Brain microvascular endothelial cell (primary cell): ENCODE measurements at regions not wholly inside any gene's neighbourhood (a gene's known extent, or its start where the extent isn't known, plus 50 kb on each side); places are given as distances from the start of the nearest gene placed in this dataset.

Experiments
- DNase-seq: peaks from one replicate; pipeline ENCODE4 v3.0.0-alpha.2; 2020
- H3K27ac ChIP-seq: fragments of 250-450 bp; sonication (Bioruptor Pico); 2 replicates; pipeline ENCODE4 v1.5.1; 2020; ENCODE audit warnings: mild to moderate bottlenecking, moderate library complexity
- H3K27me3 ChIP-seq: fragments of 250-450 bp; sonication (Bioruptor Pico); replicated peaks from 2 replicates; pipeline ENCODE4 v1.5.1; 2020; ENCODE audit warnings: mild to moderate bottlenecking
- H3K36me3 ChIP-seq: fragments of 250-450 bp; sonication (Bioruptor Pico); replicated peaks from 2 replicates; pipeline ENCODE4 v1.5.1; 2020; ENCODE audit warnings: mild to moderate bottlenecking
- H3K4me3 ChIP-seq: 2 replicates; pipeline ENCODE4 v1.5.1; 2011; ENCODE audit warnings: low read depth, mild to moderate bottlenecking, control low read depth, low read length, moderate library complexity
- in situ Hi-C: cut with HindIII; loops from 2 replicates; pipeline ENCODE4 v1.10.0; 2017; ENCODE audit warnings: low sequenced_read_pairs, low pct_ligation_motif_present
- TF ChIP-seq, protein P1 (sequence below): IDR thresholded peaks from 2 replicates; pipeline ENCODE4 v1.5.1; 2011; ENCODE audit warnings: low read depth, mild to moderate bottlenecking, moderate library complexity, low read length, control low read depth, inconsistent platforms; ENCODE audit errors: missing control alignments

DNA sequence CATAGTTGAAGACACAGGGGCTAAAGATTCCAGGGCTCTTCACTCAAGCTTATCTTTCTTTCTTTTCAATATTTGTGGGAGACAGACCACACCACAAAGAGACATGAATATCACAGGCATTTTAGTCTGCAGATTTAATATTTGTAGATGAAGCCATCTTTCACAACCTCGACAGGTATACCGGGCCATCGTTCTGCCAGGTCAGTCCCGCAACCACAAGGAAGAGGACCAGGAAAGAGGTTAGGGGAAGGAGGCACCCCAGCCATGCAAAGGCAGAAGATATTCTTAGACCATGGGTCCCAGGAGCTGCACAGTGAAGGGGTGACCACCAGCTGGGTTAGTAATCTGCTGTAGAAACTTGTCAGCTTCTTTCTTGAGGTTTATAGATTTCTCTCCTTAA is 66.8 kb upstream of the UCN3 start:
- no peak for DNase-seq
- TF ChIP-seq, protein P1, sequence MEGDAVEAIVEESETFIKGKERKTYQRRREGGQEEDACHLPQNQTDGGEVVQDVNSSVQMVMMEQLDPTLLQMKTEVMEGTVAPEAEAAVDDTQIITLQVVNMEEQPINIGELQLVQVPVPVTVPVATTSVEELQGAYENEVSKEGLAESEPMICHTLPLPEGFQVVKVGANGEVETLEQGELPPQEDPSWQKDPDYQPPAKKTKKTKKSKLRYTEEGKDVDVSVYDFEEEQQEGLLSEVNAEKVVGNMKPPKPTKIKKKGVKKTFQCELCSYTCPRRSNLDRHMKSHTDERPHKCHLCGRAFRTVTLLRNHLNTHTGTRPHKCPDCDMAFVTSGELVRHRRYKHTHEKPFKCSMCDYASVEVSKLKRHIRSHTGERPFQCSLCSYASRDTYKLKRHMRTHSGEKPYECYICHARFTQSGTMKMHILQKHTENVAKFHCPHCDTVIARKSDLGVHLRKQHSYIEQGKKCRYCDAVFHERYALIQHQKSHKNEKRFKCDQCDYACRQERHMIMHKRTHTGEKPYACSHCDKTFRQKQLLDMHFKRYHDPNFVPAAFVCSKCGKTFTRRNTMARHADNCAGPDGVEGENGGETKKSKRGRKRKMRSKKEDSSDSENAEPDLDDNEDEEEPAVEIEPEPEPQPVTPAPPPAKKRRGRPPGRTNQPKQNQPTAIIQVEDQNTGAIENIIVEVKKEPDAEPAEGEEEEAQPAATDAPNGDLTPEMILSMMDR: no peak
- in situ Hi-C loops: no loop called here
- H3K36me3 ChIP-seq: no peaks in the 10 kb centered on the region
- H3K27ac ChIP-seq: no peak overlapping the region
- no peaks in the 10 kb centered on the region for H3K27me3 ChIP-seq
- H3K4me3 ChIP-seq: no peak overlapping the region

- TF ChIP-seq, protein P1: no peak
- no peak overlapping the region for H3K27ac ChIP-seq
- in situ Hi-C loops: no loop called here
- H3K36me3 ChIP-seq: no peaks in the 10 kb centered on the region
- no peak overlapping the region for H3K4me3 ChIP-seq
- DNase-seq: no peak
- H3K27me3 ChIP-seq: no peaks in the 10 kb centered on the region
Measured at GRCh38 chr10:5299950-5300349, 64.8 kb upstream of the UCN3 start.

DNA sequence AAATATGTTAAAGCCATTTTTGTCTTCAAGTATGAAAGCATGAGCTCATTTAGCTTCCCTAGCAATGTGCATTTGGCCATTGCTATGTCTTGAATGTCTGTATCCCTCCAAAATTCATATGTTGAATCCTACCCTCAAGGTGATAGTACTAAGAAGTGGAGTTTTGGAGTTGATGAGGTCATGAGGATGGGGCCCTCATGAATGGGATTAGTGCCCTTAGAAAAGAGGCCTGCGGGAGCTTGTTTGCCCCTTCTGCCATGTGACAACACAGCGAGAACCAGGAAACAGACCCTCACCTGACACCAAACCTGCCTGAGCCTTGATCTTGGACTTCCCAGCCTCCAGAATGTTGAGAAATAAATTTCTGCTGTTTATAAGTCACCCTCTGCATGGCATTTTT is 61.3 kb upstream of the UCN3 start:
- TF ChIP-seq, protein P1: no peak
- no peak for DNase-seq
- in situ Hi-C loops: no loop called here

GRCh38 chr10:5305374-5305773 is 59.4 kb upstream of the UCN3 start:
- no peak for DNase-seq
- no peak overlapping the region for H3K4me3 ChIP-seq
- H3K27ac ChIP-seq: no peak overlapping the region
- in situ Hi-C loops: no loop called here
- TF ChIP-seq, protein P1: no peak
- no peaks in the 10 kb centered on the region for H3K36me3 ChIP-seq
- no peaks in the 10 kb centered on the region for H3K27me3 ChIP-seq

More for the DNA sequence above, 61.3 kb upstream of the UCN3 start:
- Histone ChIP-seq H3K27ac (no peak overlapping the region), H3K27me3 (no peaks in the 10 kb centered on the region), H3K4me3 (no peak overlapping the region), H3K36me3 (no peaks in the 10 kb centered on the region)

DNA sequence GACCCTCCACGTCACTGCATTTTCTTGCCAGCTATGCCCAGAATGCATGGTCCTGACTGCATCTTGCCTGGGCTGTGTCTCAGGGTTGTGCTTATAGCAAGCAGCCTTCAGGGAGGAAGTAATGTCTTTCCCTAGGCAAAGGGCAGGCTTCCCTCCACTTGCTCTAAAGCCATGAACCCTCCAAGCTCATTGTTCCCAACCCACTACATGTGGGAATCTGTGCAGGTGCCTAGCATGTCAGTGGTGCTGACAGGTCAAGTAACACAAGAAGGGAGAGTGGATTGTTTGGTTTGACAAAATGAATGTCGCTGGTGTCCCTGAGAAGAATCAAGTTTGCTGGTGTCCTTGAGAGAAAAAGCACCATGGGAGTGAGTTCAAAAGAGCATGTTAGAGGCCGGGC is 53.9 kb upstream of the UCN3 start:
- no peaks in the 10 kb centered on the region for H3K36me3 ChIP-seq
- no peaks in the 10 kb centered on the region for H3K27me3 ChIP-seq
- TF ChIP-seq, protein P1: no peak
- DNase-seq: no peak
- in situ Hi-C loops: no loop called here
- no peak overlapping the region for H3K4me3 ChIP-seq
- H3K27ac ChIP-seq: no peak overlapping the region

- no peak for DNase-seq
- TF ChIP-seq, protein P1: no peak
- no peaks in the 10 kb centered on the region for H3K27me3 ChIP-seq
- H3K27ac ChIP-seq: no peak overlapping the region
- in situ Hi-C loops: no loop called here
- H3K36me3 ChIP-seq: no peaks in the 10 kb centered on the region
- H3K4me3 ChIP-seq: no peak overlapping the region
Measured at GRCh38 chr10:5311617-5312016, 53.1 kb upstream of the UCN3 start.
